ENCODE measurements at regions not wholly inside any gene's neighbourhood (a gene's known extent, or its start where the extent isn't known, plus 50 kb on each side); places are given as distances from the start of the nearest gene placed in this dataset.

GRCh38 chr13:53788286-53788685 lies 759.7 kb downstream of the OLFM4 start:
- no peak for DNase-seq
- H3K27ac ChIP-seq (ENCODE audit: low read depth in 1 of 2, low read length in 2 of 2), result no peak overlapping the region
- H3K79me2 ChIP-seq (ENCODE audit: insufficient read depth, low read length), result no peaks in the 10 kb centered on the region
- no peaks in the 10 kb centered on the region for H3K9me3 ChIP-seq (replicated peaks in 1 of 2; ENCODE audit: control insufficient read depth in 1 of 2, insufficient read depth in 1 of 2, low read length in 2 of 2)
- WGBS (ENCODE audit: insufficient coverage), result 89% methylated on average over 1 of the region's 3 CpGs
- H3K36me3 ChIP-seq (replicated peaks in 1 of 2; ENCODE audit: control insufficient read depth in 1 of 2, insufficient read depth in 2 of 2, low read length in 2 of 2), result no peaks in the 10 kb centered on the region
- no peak overlapping the region for H3K9ac ChIP-seq (ENCODE audit: insufficient read depth, low read length, poor library complexity, severe bottlenecking)
- H3K4me1 ChIP-seq (ENCODE audit: control insufficient read depth in 1 of 2, insufficient read depth in 2 of 2, low read length in 2 of 2), result no peaks in the 10 kb centered on the region
- no peak overlapping the region for H3K4me3 Mint-ChIP-seq
- H3K27me3 ChIP-seq (ENCODE audit: control insufficient read depth in 2 of 2, insufficient read depth in 2 of 2, low read length in 2 of 2), result no peaks in the 10 kb centered on the region
- H3K36me3 Mint-ChIP-seq, result no peaks in the 10 kb centered on the region
- H4K20me1 ChIP-seq (ENCODE audit: insufficient read depth, low read length), result no peaks in the 10 kb centered on the region
- peaks cover 0 to 4% (median 2%) of the 10 kb centered on the region in 3 donors for H3K27me3 Mint-ChIP-seq (ENCODE audit: low read depth in 3 of 3)
- H3K4me2 ChIP-seq (replicated peaks; ENCODE audit: extremely low read depth, low read length, poor library complexity, severe bottlenecking), result no peak overlapping the region
- H3K27ac Mint-ChIP-seq, result no peak overlapping the region
- H3K4me3 ChIP-seq (replicated peaks in 1 of 3; ENCODE audit: low read depth in 2 of 3, low read length in 3 of 3), result no peak overlapping the region
- intact Hi-C loops (cut with micrococcal nuclease), result no loop called here
- no peaks in the 10 kb centered on the region for H3K4me1 Mint-ChIP-seq
- H3K9me3 Mint-ChIP-seq, result no peaks in the 10 kb centered on the region
- no peak for TF ChIP-seq CTCF (IDR thresholded peaks at IDR 0.05)
- H2AFZ ChIP-seq (ENCODE audit: insufficient read depth, low read depth, low read length, poor library complexity, severe bottlenecking), result no peak overlapping the region

GRCh38 chr13:53800011-53800410 lies 771.4 kb downstream of the OLFM4 start:
- H3K27me3 Mint-ChIP-seq (ENCODE audit: low read depth in 3 of 3), result no peaks in the 10 kb centered on the region
- no peaks in the 10 kb centered on the region for H3K27me3 ChIP-seq (ENCODE audit: control insufficient read depth in 2 of 2, insufficient read depth in 2 of 2, low read length in 2 of 2)
- no peak overlapping the region for H3K4me3 ChIP-seq (replicated peaks in 1 of 3; ENCODE audit: low read depth in 2 of 3, low read length in 3 of 3)
- no peaks in the 10 kb centered on the region for H3K36me3 Mint-ChIP-seq
- H3K27ac ChIP-seq (ENCODE audit: low read depth in 1 of 2, low read length in 2 of 2), result no peak overlapping the region
- no peak overlapping the region for H3K4me3 Mint-ChIP-seq
- WGBS (ENCODE audit: insufficient coverage), result 73% methylated on average over 2 of the region's 5 CpGs
- no peaks in the 10 kb centered on the region for H3K4me1 ChIP-seq (ENCODE audit: control insufficient read depth in 1 of 2, insufficient read depth in 2 of 2, low read length in 2 of 2)
- H3K4me1 Mint-ChIP-seq, result no peaks in the 10 kb centered on the region
- H4K20me1 ChIP-seq (ENCODE audit: insufficient read depth, low read length), result no peaks in the 10 kb centered on the region
- H3K9me3 Mint-ChIP-seq, result peaks cover 0 to 2% (median 0%) of the 10 kb centered on the region in 7 donors
- intact Hi-C loops (cut with micrococcal nuclease), result no loop called here
- no peaks in the 10 kb centered on the region for H3K9me3 ChIP-seq (replicated peaks in 1 of 2; ENCODE audit: control insufficient read depth in 1 of 2, insufficient read depth in 1 of 2, low read length in 2 of 2)
- no peaks in the 10 kb centered on the region for H3K36me3 ChIP-seq (replicated peaks in 1 of 2; ENCODE audit: control insufficient read depth in 1 of 2, insufficient read depth in 2 of 2, low read length in 2 of 2)
- H3K79me2 ChIP-seq (ENCODE audit: insufficient read depth, low read length), result no peaks in the 10 kb centered on the region
- H3K9ac ChIP-seq (ENCODE audit: insufficient read depth, low read length, poor library complexity, severe bottlenecking), result no peak overlapping the region
- H3K27ac Mint-ChIP-seq, result no peak overlapping the region
- no peak overlapping the region for H3K4me2 ChIP-seq (replicated peaks; ENCODE audit: extremely low read depth, low read length, poor library complexity, severe bottlenecking)
- no peak for TF ChIP-seq CTCF (IDR thresholded peaks at IDR 0.05)
- no peak for DNase-seq
- no peak overlapping the region for H2AFZ ChIP-seq (ENCODE audit: insufficient read depth, low read depth, low read length, poor library complexity, severe bottlenecking)
